Bronchial epithelial cell (primary cell): ENCODE measurements at regions not wholly inside any gene's neighbourhood (a gene's known extent, or its start where the extent isn't known, plus 50 kb on each side); places are given as distances from the start of the nearest gene placed in this dataset.

Experiments
- DNase-seq: peaks from one replicate; pipeline ENCODE4 v3.0.0-alpha.2; 2010; ENCODE audit warnings: low read depth
- FAIRE-seq: peaks from 2 replicates; lab custom pipeline; 2011; peaks lifted over from hg19 to GRCh38; lab: Jason Lieb, UNC
- H3K27me3 ChIP-seq: 2 replicates; pipeline ENCODE4 v1.5.1; 2011; ENCODE audit warnings: low read length; ENCODE audit not compliant: control insufficient read depth, insufficient read depth
- H3K36me3 ChIP-seq: 2 replicates; pipeline ENCODE4 v1.5.1; 2011; ENCODE audit warnings: low read length; ENCODE audit not compliant: control insufficient read depth, insufficient read depth
- H3K4me3 ChIP-seq: 2 replicates; pipeline ENCODE4 v1.5.1; 2011; ENCODE audit warnings: mild to moderate bottlenecking, low read depth, low read length, control low read depth
- CTCF ChIP-seq: IDR thresholded peaks from 2 replicates; pipeline ENCODE4 v1.5.1; 2011; ENCODE audit warnings: mild to moderate bottlenecking, moderate library complexity, low read length, control low read depth, inconsistent platforms; ENCODE audit not compliant: insufficient read depth, severe bottlenecking

- no peak for FAIRE-seq
- Histone ChIP-seq H3K4me3 (no peak overlapping the region), H3K36me3 (no peaks in the 10 kb centered on the region), H3K27me3 (no peaks in the 10 kb centered on the region)
- peak; percentile 43 for DNase-seq
- peak; percentile 84 for TF ChIP-seq CTCF
Measured at GRCh38 chr16:86072328-86073102, 173.6 kb downstream of the IRF8 start.

- no peak for TF ChIP-seq CTCF
- no peak for DNase-seq
- Histone ChIP-seq H3K4me3 (no peak overlapping the region), H3K27me3 (no peaks in the 10 kb centered on the region), H3K36me3 (no peaks in the 10 kb centered on the region)
- no peak for FAIRE-seq
Measured at GRCh38 chr16:86073103-86073625, 174.2 kb downstream of the IRF8 start.

GRCh38 chr16:86073763-86074493 lies 175.0 kb downstream of the IRF8 start:
- no peak for DNase-seq
- Histone ChIP-seq H3K4me3 (no peak overlapping the region), H3K27me3 (no peaks in the 10 kb centered on the region), H3K36me3 (no peaks in the 10 kb centered on the region)
- FAIRE-seq: peak; percentile 64
- TF ChIP-seq CTCF: no peak

- no peak for FAIRE-seq
- Histone ChIP-seq H3K4me3 (no peak overlapping the region), H3K36me3 (no peaks in the 10 kb centered on the region), H3K27me3 (no peaks in the 10 kb centered on the region)
- TF ChIP-seq CTCF: no peak
- DNase-seq: no peak
Measured at GRCh38 chr16:86074651-86075487, 175.9 kb downstream of the IRF8 start.

- no peaks in the 10 kb centered on the region for H3K36me3 ChIP-seq
- no peak for TF ChIP-seq CTCF
- FAIRE-seq (no peak), DNase-seq (no peak)
- no peak overlapping the region for H3K4me3 ChIP-seq
- H3K27me3 ChIP-seq: no peaks in the 10 kb centered on the region
Measured at GRCh38 chr16:86075488-86075785, 176.5 kb downstream of the IRF8 start.
